GM12875 (cell line): ENCODE measurements at regions not wholly inside any gene's neighbourhood (a gene's known extent, or its start where the extent isn't known, plus 50 kb on each side); places are given as distances from the start of the nearest gene placed in this dataset.

Source experiments
- H3K4me3 ChIP-seq: one replicate; pipeline ENCODE4 v1.5.1; 2011; ENCODE audit warnings: low read depth, low read length, control low read depth
- CTCF ChIP-seq: IDR thresholded peaks from 2 replicates; pipeline ENCODE4 v1.5.1; 2011; ENCODE audit warnings: low read depth, mild to moderate bottlenecking, control low read depth, inconsistent platforms, low read length, moderate library complexity, borderline replicate concordance; ENCODE audit not compliant: insufficient read depth

- no peak for TF ChIP-seq CTCF
- no peak overlapping the region for H3K4me3 ChIP-seq
Measured at GRCh38 chr12:45671254-45671653, 58.3 kb upstream of the ARID2 start.

GRCh38 chr12:45674181-45674977 lies 55.1 kb upstream of the ARID2 start:
- TF ChIP-seq CTCF, result no peak
- no peak overlapping the region for H3K4me3 ChIP-seq

GRCh38 chr12:45675534-45675933 lies 54.0 kb upstream of the ARID2 start:
- no peak overlapping the region for H3K4me3 ChIP-seq
- TF ChIP-seq CTCF, result no peak
